IMR-90 (cell line): ENCODE measurements at regions not wholly inside any gene's neighbourhood (a gene's known extent, or its start where the extent isn't known, plus 50 kb on each side); places are given as distances from the start of the nearest gene placed in this dataset.

Experiments
- ATAC-seq: fragments of 200-7000 bp; cut with Tn5 transposase; 2 replicates; pipeline ENCODE4 v1.9.1; 2020; ENCODE audit warnings: low read depth, mild to moderate bottlenecking, moderate library complexity
- BruUV-seq: library from RNA; stranded (reverse); fragments of 400-500 nt; replicated peaks from 2 replicates; lab custom pipeline; 2021; lab: Mats Ljungman, UMichigan
- CTCF ChIA-PET: fragments of 300-600 bp; formaldehyde crosslinking; extraction: SDS; loops from one replicate; lab custom pipeline; 2021; ENCODE audit warnings: antibody characterized with exemption; lab: Yijun Ruan, JAX
- POLR2A ChIA-PET: fragments of 300-600 bp; sonication (Branson Sonifier 250); formaldehyde crosslinking; loops from one replicate; lab custom pipeline; 2022; ENCODE audit warnings: antibody characterized with exemption; ENCODE audit not compliant: unreplicated experiment; lab: Charles Lee
- DNase-seq: peaks from one replicate; pipeline ENCODE4 v3.0.0; 2013
- H2AFZ ChIP-seq: replicated peaks from 2 replicates; pipeline ENCODE3; 2013; ENCODE audit warnings: low read length, mild to moderate bottlenecking; ENCODE audit not compliant: poor library complexity
- H2AK5ac ChIP-seq: 2 replicates; pipeline ENCODE4 v1.6.1; 2013; ENCODE audit warnings: low read depth, low read length, inconsistent platforms
- H2AK9ac ChIP-seq: replicated peaks from 2 replicates; pipeline ENCODE3; 2013; ENCODE audit warnings: mild to moderate bottlenecking, low read depth, low read length, moderate library complexity; ENCODE audit not compliant: poor library complexity
- H2BK120ac ChIP-seq: 2 replicates; pipeline ENCODE4 v1.6.1; 2013; ENCODE audit warnings: low read depth, low read length, inconsistent platforms
- H2BK15ac ChIP-seq: 3 replicates; pipeline ENCODE4 v1.6.1; 2013; ENCODE audit warnings: low read depth, low read length, inconsistent platforms
- H2BK20ac ChIP-seq: 2 replicates; pipeline ENCODE4 v1.6.1; 2013; ENCODE audit warnings: low read depth, mild to moderate bottlenecking, inconsistent platforms, low read length, moderate library complexity
- H2BK5ac ChIP-seq: 2 replicates; pipeline ENCODE4 v1.6.1; 2013; ENCODE audit warnings: mild to moderate bottlenecking, low read depth, low read length, inconsistent platforms; ENCODE audit not compliant: poor library complexity, severe bottlenecking
- H3K14ac ChIP-seq: replicated peaks from 2 replicates; pipeline ENCODE4 v1.6.1; 2013; ENCODE audit warnings: low read depth, low read length, inconsistent platforms
- H3K18ac ChIP-seq: 2 replicates; pipeline ENCODE4 v1.6.1; 2013; ENCODE audit warnings: low read depth, low read length, control low read depth
- H3K23ac ChIP-seq: 2 replicates; pipeline ENCODE4 v1.6.1; 2013; ENCODE audit warnings: low read depth, low read length, inconsistent platforms
- H3K27ac ChIP-seq: 2 replicates; pipeline ENCODE4 v1.5.1; 2013; ENCODE audit warnings: mild to moderate bottlenecking, control low read depth, low read length; ENCODE audit not compliant: insufficient read depth
- H3K27me3 ChIP-seq: 2 replicates; pipeline ENCODE4 v1.6.1; 2013; ENCODE audit warnings: low read length; ENCODE audit not compliant: control insufficient read depth, insufficient read depth
- H3K36me3 ChIP-seq: 2 replicates; pipeline ENCODE4 v1.6.1; 2013; ENCODE audit warnings: low read length, mixed read lengths; ENCODE audit not compliant: control insufficient read depth, insufficient read depth
- H3K4ac ChIP-seq: 2 replicates; pipeline ENCODE4 v1.6.1; 2013; ENCODE audit warnings: low read depth, low read length, inconsistent platforms
- H3K4me1 ChIP-seq: 2 replicates; pipeline ENCODE4 v1.6.1; 2013; ENCODE audit warnings: low read length, mixed read lengths; ENCODE audit not compliant: control insufficient read depth, insufficient read depth
- H3K4me2 ChIP-seq: 2 replicates; pipeline ENCODE4 v1.6.1; 2013; ENCODE audit warnings: low read depth, mild to moderate bottlenecking, control low read depth, low read length, moderate library complexity
- H3K4me3 ChIP-seq: 2 replicates; pipeline ENCODE4 v1.5.1; 2013; ENCODE audit warnings: low read depth, mild to moderate bottlenecking, control low read depth, low read length, moderate library complexity; ENCODE audit not compliant: insufficient read depth
- H3K56ac ChIP-seq: 2 replicates; pipeline ENCODE4 v1.6.1; 2013; ENCODE audit warnings: low read length, inconsistent platforms; ENCODE audit not compliant: insufficient read depth; ENCODE audit errors: extremely low read depth
- H3K79me1 ChIP-seq, 2 experiments: 2 replicates each; pipeline ENCODE4 v1.6.1; 2013; ENCODE audit warnings: low read length in 2 of 2, inconsistent platforms in 1 of 2, low read depth in 1 of 2
- H3K9ac ChIP-seq: 2 replicates; pipeline ENCODE4 v1.6.1; 2013; ENCODE audit warnings: low read depth, low read length, control low read depth
- H3K9me1 ChIP-seq: 2 replicates; pipeline ENCODE4 v1.6.1; 2013; ENCODE audit warnings: low read length, inconsistent platforms; ENCODE audit not compliant: insufficient read depth
- H3K9me3 ChIP-seq: 2 replicates; pipeline ENCODE4 v1.6.1; 2013; ENCODE audit warnings: low read length; ENCODE audit not compliant: control insufficient read depth, insufficient read depth
- H4K20me1 ChIP-seq: 2 replicates; pipeline ENCODE4 v1.6.1; 2013; ENCODE audit warnings: low read length, inconsistent platforms; ENCODE audit not compliant: insufficient read depth
- H4K5ac ChIP-seq: 2 replicates; pipeline ENCODE4 v1.6.1; 2013; ENCODE audit warnings: mild to moderate bottlenecking, low read depth, low read length, control low read depth
- H4K8ac ChIP-seq, 2 experiments: 2 replicates each; pipeline ENCODE4 v1.6.1; 2013; ENCODE audit warnings: low read depth in 2 of 2, low read length in 2 of 2, control low read depth in 1 of 2, inconsistent platforms in 1 of 2
- H4K91ac ChIP-seq: 2 replicates; pipeline ENCODE4 v1.6.1; 2013; ENCODE audit warnings: low read depth, low read length, inconsistent platforms; ENCODE audit not compliant: insufficient read depth
- BHLHE40 ChIP-seq: fragments of 150-350 bp; IDR thresholded peaks from 2 replicates; pipeline ENCODE4 v1.6.1; 2016; ENCODE audit warnings: mild to moderate bottlenecking, low read depth, low read length
- CEBPB ChIP-seq: IDR thresholded peaks from 2 replicates; pipeline ENCODE4 v1.6.1; 2012; ENCODE audit warnings: low read depth, low read length, improper control_type of control experiment
- CHD1 ChIP-seq: IDR thresholded peaks from 2 replicates; pipeline ENCODE4 v1.6.1; 2012; ENCODE audit warnings: low read depth, low read length, improper control_type of control experiment
- MAFK ChIP-seq: IDR thresholded peaks from 2 replicates; pipeline ENCODE4 v1.6.1; 2012; ENCODE audit warnings: low read depth, low read length, improper control_type of control experiment
- MAZ ChIP-seq: IDR thresholded peaks from 2 replicates; pipeline ENCODE4 v1.6.1; 2012; ENCODE audit warnings: low read depth, mild to moderate bottlenecking, low read length, improper control_type of control experiment, moderate library complexity, borderline replicate concordance
- NFE2L2 ChIP-seq: fragments of 150-350 bp; IDR thresholded peaks from 2 replicates; pipeline ENCODE4 v1.6.1; 2016; ENCODE audit warnings: low read depth, mild to moderate bottlenecking, low read length
- RAD21 ChIP-seq: IDR thresholded peaks from 2 replicates; pipeline ENCODE4 v1.6.1; 2012; ENCODE audit warnings: low read length, improper control_type of control experiment
- RCOR1 ChIP-seq: IDR thresholded peaks from 2 replicates; pipeline ENCODE4 v1.6.1; 2012; ENCODE audit warnings: mild to moderate bottlenecking, low read length, improper control_type of control experiment; ENCODE audit not compliant: insufficient replicate concordance
- RFX5 ChIP-seq: IDR thresholded peaks from 2 replicates; pipeline ENCODE4 v1.8.0; 2012; ENCODE audit warnings: low read depth, mild to moderate bottlenecking, low read length, moderate library complexity
- SMC3 ChIP-seq: fragments of 150-350 bp; IDR thresholded peaks from 2 replicates; pipeline ENCODE4 v1.6.1; 2016; ENCODE audit warnings: low read depth, mild to moderate bottlenecking, antibody characterized with exemption, low read length, moderate library complexity
- dilution Hi-C: fragments of 300-500 bp; cut with HindIII; formaldehyde crosslinking; loops from one replicate; pipeline ENCODE4 v1.14.3; 2018; ENCODE audit warnings: low sequenced_read_pairs; ENCODE audit not compliant: unreplicated experiment
- in situ Hi-C: fragments of 300-500 bp; cut with MboI; formaldehyde crosslinking; loops from 3 replicates; pipeline ENCODE4 v1.14.3; 2019; ENCODE audit warnings: low sequenced_read_pairs, inconsistent platforms, mixed read lengths
- intact Hi-C: fragments of 100-400 bp; cut with micrococcal nuclease; formaldehyde crosslinking; loops from 2 replicates; pipeline ENCODE4 v1.10.0; 2022
- TF ChIP-seq, protein P1 (sequence below): fragments of 150-350 bp; IDR thresholded peaks from 2 replicates; pipeline ENCODE4 v1.6.1; 2017; ENCODE audit warnings: mild to moderate bottlenecking, antibody characterized with exemption, low read length, low read depth
- TF ChIP-seq, protein P2 (sequence below): conservative IDR thresholded peaks from 2 replicates; pipeline ENCODE4 v1.5.1; 2012; ENCODE audit warnings: mild to moderate bottlenecking, low read depth, low read length, improper control_type of control experiment
- TF ChIP-seq, protein P3 (sequence below): fragments of 150-350 bp; IDR thresholded peaks from 2 replicates; pipeline ENCODE4 v1.6.1; 2016; ENCODE audit warnings: low read depth, mild to moderate bottlenecking, low read length, moderate library complexity, borderline replicate concordance

DNA sequence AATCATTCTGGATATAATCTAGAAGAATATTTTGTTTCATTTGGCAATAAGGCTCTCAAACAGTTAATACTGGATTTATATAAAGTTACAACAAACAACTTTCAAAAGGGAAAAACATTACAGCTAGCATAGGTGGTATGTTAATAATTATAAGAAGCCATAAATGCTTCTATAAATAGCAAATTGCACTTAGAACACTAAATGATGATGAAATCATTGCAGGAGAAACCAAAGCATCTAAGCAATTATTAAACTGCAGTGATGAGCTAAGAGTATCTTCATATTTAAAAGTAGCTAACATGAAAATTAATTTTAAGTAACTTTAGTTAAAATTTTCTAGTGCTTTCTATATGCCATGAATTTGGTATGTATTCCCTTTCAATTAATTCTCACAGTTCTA, 189.5 kb downstream of the CENPC start:
- no peaks in the 10 kb centered on the region for H3K9me3 ChIP-seq
- ATAC-seq (no peak), DNase-seq (no peak)
- intact Hi-C loops (no loop called here), dilution Hi-C loops (no loop called here), in situ Hi-C loops (no loop called here)
- no peaks in the 10 kb centered on the region for H3K79me1 ChIP-seq
- no peak overlapping the region for H3K27ac ChIP-seq
- CTCF ChIA-PET = no interaction called here
- no peak overlapping the region for H3K23ac ChIP-seq
- H2BK5ac ChIP-seq = no peak overlapping the region
- H3K9ac ChIP-seq = no peak overlapping the region
- H3K14ac ChIP-seq = no peak overlapping the region
- H3K4me3 ChIP-seq = no peak overlapping the region
- H3K4ac ChIP-seq = no peak overlapping the region
- H4K91ac ChIP-seq = no peak overlapping the region
- no peaks in the 10 kb centered on the region for H4K20me1 ChIP-seq
- BruUV-seq = no TSS peak
- no peaks in the 10 kb centered on the region for H3K27me3 ChIP-seq
- no peak overlapping the region for H3K56ac ChIP-seq
- TF ChIP-seq, protein P1, sequence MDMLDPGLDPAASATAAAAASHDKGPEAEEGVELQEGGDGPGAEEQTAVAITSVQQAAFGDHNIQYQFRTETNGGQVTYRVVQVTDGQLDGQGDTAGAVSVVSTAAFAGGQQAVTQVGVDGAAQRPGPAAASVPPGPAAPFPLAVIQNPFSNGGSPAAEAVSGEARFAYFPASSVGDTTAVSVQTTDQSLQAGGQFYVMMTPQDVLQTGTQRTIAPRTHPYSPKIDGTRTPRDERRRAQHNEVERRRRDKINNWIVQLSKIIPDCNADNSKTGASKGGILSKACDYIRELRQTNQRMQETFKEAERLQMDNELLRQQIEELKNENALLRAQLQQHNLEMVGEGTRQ = no peak
- no peak for TF ChIP-seq RFX5
- TF ChIP-seq RAD21 = no peak
- TF ChIP-seq, protein P2, sequence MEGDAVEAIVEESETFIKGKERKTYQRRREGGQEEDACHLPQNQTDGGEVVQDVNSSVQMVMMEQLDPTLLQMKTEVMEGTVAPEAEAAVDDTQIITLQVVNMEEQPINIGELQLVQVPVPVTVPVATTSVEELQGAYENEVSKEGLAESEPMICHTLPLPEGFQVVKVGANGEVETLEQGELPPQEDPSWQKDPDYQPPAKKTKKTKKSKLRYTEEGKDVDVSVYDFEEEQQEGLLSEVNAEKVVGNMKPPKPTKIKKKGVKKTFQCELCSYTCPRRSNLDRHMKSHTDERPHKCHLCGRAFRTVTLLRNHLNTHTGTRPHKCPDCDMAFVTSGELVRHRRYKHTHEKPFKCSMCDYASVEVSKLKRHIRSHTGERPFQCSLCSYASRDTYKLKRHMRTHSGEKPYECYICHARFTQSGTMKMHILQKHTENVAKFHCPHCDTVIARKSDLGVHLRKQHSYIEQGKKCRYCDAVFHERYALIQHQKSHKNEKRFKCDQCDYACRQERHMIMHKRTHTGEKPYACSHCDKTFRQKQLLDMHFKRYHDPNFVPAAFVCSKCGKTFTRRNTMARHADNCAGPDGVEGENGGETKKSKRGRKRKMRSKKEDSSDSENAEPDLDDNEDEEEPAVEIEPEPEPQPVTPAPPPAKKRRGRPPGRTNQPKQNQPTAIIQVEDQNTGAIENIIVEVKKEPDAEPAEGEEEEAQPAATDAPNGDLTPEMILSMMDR = no peak
- TF ChIP-seq NFE2L2 = no peak
- TF ChIP-seq CEBPB = no peak
- no peak for TF ChIP-seq MAFK
- TF ChIP-seq, protein P3, sequence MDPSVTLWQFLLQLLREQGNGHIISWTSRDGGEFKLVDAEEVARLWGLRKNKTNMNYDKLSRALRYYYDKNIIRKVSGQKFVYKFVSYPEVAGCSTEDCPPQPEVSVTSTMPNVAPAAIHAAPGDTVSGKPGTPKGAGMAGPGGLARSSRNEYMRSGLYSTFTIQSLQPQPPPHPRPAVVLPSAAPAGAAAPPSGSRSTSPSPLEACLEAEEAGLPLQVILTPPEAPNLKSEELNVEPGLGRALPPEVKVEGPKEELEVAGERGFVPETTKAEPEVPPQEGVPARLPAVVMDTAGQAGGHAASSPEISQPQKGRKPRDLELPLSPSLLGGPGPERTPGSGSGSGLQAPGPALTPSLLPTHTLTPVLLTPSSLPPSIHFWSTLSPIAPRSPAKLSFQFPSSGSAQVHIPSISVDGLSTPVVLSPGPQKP = no peak
- TF ChIP-seq CHD1 = no peak
- no peak for TF ChIP-seq SMC3
- TF ChIP-seq BHLHE40 = no peak
- TF ChIP-seq MAZ = no peak
- TF ChIP-seq RCOR1 = no peak
- POLR2A ChIA-PET = no interaction called here
- H2BK15ac ChIP-seq = no peak overlapping the region
- H3K4me1 ChIP-seq = no peaks in the 10 kb centered on the region
- H2AFZ ChIP-seq = no peak overlapping the region
- H3K18ac ChIP-seq = no peak overlapping the region
- H3K36me3 ChIP-seq = no peaks in the 10 kb centered on the region
- H3K4me2 ChIP-seq = no peak overlapping the region
- no peaks in the 10 kb centered on the region for H3K9me1 ChIP-seq
- H2AK9ac ChIP-seq = no peak overlapping the region
- no peak overlapping the region for H2BK20ac ChIP-seq
- H4K5ac ChIP-seq = no peak overlapping the region
- H2BK120ac ChIP-seq = no peak overlapping the region
- no peak overlapping the region for H2AK5ac ChIP-seq
- no peak overlapping the region for H4K8ac ChIP-seq
